GM19324 (cell line): ENCODE measurements at regions not wholly inside any gene's neighbourhood (a gene's known extent, or its start where the extent isn't known, plus 50 kb on each side); places are given as distances from the start of the nearest gene placed in this dataset.
A peak's percentile ranks its signal among the peaks of the same experiment; 100 is the strongest.

Source experiments
- ATAC-seq: cut with Tn5 transposase; IDR thresholded peaks from one replicate; pipeline ENCODE4 v1.9.1; 2021; ENCODE audit warnings: mild to moderate bottlenecking, moderate library complexity; ENCODE audit not compliant: unreplicated experiment, low FRiP score

- ATAC-seq, result no peak
These were observed 133.1 kb downstream of the IQUB start for GRCh38 chr7:123401295-123401694.

GRCh38 chr7:123400196-123400595, 134.2 kb downstream of the IQUB start:
- no peak for ATAC-seq

GRCh38 chr7:123398921-123399320, 135.5 kb downstream of the IQUB start:
- ATAC-seq, result no peak

- ATAC-seq, result no peak
These were observed 136.6 kb downstream of the IQUB start for GRCh38 chr7:123397746-123398338.

GRCh38 chr7:123393623-123394022, 140.8 kb downstream of the IQUB start:
- no peak for ATAC-seq

GRCh38 chr7:123372368-123372767, 162.0 kb downstream of the IQUB start:
- ATAC-seq, result no peak

- peak; percentile 79 for ATAC-seq
These were observed 166.8 kb downstream of the IQUB start for GRCh38 chr7:123367484-123368122.

GRCh38 chr7:123367031-123367430, 167.3 kb upstream of the SLC13A1 start:
- no peak for ATAC-seq

- no peak for ATAC-seq
These were observed 166.9 kb upstream of the SLC13A1 start for GRCh38 chr7:123366626-123367025.

GRCh38 chr7:123360631-123361030, 160.9 kb upstream of the SLC13A1 start:
- no peak for ATAC-seq

- peak; percentile 62 for ATAC-seq
These were observed 155.9 kb upstream of the SLC13A1 start for GRCh38 chr7:123355576-123356190.

GRCh38 chr7:123352973-123353372, 153.2 kb upstream of the SLC13A1 start:
- no peak for ATAC-seq

GRCh38 chr7:123351516-123352505, 152.0 kb upstream of the SLC13A1 start:
- ATAC-seq, result no peak

GRCh38 chr7:123351027-123351426, 151.3 kb upstream of the SLC13A1 start:
- no peak for ATAC-seq

- ATAC-seq, result no peak
These were observed 148.9 kb upstream of the SLC13A1 start for GRCh38 chr7:123348690-123349089.

- ATAC-seq, result no peak
These were observed 147.0 kb upstream of the SLC13A1 start for GRCh38 chr7:123346766-123347165.

- ATAC-seq, result no peak
These were observed 143.8 kb upstream of the SLC13A1 start for GRCh38 chr7:123343611-123344010.

- no peak for ATAC-seq
These were observed 141.3 kb upstream of the SLC13A1 start for GRCh38 chr7:123341102-123341501.

GRCh38 chr7:123338688-123339087, 138.9 kb upstream of the SLC13A1 start:
- ATAC-seq, result no peak

- no peak for ATAC-seq
These were observed 130.3 kb upstream of the SLC13A1 start for GRCh38 chr7:123329988-123330643.
